ENCODE measurements at regions not wholly inside any gene's neighbourhood (a gene's known extent, or its start where the extent isn't known, plus 50 kb on each side); places are given as distances from the start of the nearest gene placed in this dataset.

DNA sequence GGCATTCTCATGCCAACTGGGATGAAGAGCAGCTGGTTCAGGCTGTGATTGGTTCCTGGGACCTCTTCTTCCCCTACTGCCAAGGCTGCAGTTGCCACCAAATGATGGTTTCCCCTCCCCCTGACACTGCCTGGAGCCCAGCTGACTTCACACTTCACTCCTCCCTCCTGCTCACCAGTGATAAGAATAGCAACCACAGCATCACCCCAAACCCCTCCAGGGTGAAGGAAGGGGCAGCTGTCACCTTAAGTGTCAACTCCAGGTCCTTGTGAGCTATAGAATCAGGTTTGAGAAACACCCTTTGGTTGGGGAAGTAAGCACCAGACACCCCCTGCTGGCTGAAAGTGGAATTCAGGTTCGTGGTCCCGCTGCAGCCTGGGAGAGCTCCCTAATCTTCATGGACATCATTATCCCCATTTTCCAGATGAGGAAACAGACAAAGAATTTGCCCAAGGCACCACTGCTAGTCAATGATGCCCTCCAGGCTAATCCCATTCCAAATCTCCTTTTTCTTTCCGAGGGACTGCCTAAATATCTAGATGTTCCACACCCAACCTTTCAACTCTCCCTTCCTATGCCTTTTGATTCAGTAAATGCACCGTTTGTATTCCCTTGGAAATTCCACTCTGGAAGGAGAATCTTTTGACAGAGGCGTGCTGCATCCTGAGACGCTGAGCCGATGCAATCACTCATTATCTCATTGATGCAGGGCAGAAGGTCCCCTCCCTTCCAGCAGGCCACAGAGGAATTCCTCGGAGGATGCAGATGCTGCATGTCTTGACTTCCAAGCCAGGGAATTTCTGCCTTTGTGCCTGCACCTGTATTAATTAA lies 50.6 kb upstream of the UQCRFS1 start:
- FAIRE-seq (no peak), DNase-seq (ENCODE audit: insufficient read length, low spot score) (peak; percentile 27)
- TF ChIP-seq TAF1 (IDR thresholded peaks at IDR 0.05; ENCODE audit: low read depth, low read length) (no peak), SPI1 (IDR thresholded peaks at IDR 0.05; ENCODE audit: low read depth, low read length) (no peak), POLR2AphosphoS5 (IDR thresholded peaks at IDR 0.05; ENCODE audit: low read depth, low read length) (no peak)

DNA sequence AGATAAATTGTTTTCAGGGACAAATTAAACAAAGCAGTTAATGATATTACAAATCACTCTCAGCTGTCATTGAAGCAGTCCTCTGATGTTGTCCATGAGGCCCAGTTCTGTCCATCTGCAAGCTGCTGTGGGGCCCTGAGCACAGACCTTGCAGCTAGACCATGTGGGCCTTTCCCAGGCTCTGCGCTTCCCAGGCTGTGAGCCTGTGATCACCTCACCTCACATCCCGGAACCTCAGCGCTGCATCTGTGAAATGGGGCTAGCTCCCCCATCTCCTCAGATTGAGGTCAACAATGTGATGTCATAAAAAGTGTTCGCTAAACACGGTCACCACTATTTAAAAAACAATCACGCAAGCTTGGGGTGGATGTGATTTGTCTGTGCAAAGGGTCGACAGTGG lies 51.9 kb upstream of the UQCRFS1 start:
- TF ChIP-seq PAX5 (IDR thresholded peaks at IDR 0.05; ENCODE audit: insufficient read depth, low read length, severe bottlenecking) (no peak), POU2F2 (IDR thresholded peaks at IDR 0.05; ENCODE audit: low read depth, low read length) (no peak), TAF1 (IDR thresholded peaks at IDR 0.05; ENCODE audit: low read depth, low read length) (no peak), POLR2AphosphoS5 (IDR thresholded peaks at IDR 0.05; ENCODE audit: low read depth, low read length) (no peak), POLR2A (IDR thresholded peaks at IDR 0.05; ENCODE audit: low read depth, low read length) (no peak), SPI1 (IDR thresholded peaks at IDR 0.05; ENCODE audit: low read depth, low read length) (no peak)
- FAIRE-seq (no peak), DNase-seq (ENCODE audit: insufficient read length, low spot score) (no peak)

DNA sequence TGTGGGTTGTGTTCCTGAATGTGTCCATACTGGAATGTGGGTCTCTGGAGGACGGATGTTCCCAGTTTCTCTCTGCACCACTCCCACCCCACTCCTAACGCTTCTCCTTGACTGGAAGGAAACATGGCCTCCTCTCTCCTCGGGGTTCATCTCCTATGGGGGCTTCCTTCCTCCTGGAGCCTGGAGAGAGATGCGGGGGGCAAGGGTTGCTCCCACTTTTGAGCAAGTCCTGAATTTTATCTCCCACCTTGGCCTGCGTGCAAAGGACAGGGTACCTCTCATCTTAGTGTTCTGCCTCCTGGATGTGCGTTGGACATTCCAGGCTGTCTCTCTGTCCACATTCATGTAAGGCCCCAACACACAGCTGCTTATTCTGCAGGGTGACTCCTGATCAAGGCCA lies 52.5 kb upstream of the UQCRFS1 start:
- DNase-seq (ENCODE audit: insufficient read length, low spot score) (no peak), FAIRE-seq (no peak)
- TF ChIP-seq POLR2A (IDR thresholded peaks at IDR 0.05; ENCODE audit: low read depth, low read length) (no peak), POU2F2 (IDR thresholded peaks at IDR 0.05; ENCODE audit: low read depth, low read length) (no peak)

DNA sequence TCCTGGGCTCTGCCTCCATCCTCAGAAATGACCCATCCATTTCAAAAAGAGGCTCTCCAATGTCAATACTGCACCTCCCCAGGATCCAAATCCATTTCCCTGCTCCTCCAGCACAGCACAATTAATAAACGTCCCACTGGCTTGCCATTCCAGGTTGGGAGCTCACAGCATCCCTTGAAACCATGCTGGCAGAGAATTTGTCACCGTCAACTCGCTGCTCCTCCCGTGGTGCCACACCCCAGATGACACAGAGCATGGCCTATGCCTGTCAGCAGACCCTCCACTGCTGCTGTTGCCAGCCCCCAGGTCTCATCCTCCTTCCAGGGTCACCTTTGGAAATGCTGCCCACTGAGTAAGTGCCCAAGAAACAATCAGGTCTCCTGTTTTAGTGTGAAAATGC lies 53.0 kb upstream of the UQCRFS1 start:
- DNase-seq (ENCODE audit: insufficient read length, low spot score) (no peak), FAIRE-seq (no peak)
- TF ChIP-seq POLR2A (IDR thresholded peaks at IDR 0.05; ENCODE audit: low read depth, low read length) (no peak), PAX5 (IDR thresholded peaks at IDR 0.05; ENCODE audit: insufficient read depth, low read length, severe bottlenecking) (no peak), POU2F2 (IDR thresholded peaks at IDR 0.05; ENCODE audit: low read depth, low read length) (no peak), SPI1 (IDR thresholded peaks at IDR 0.05; ENCODE audit: low read depth, low read length) (no peak), TAF1 (IDR thresholded peaks at IDR 0.05; ENCODE audit: low read depth, low read length) (no peak), POLR2AphosphoS5 (IDR thresholded peaks at IDR 0.05; ENCODE audit: low read depth, low read length) (no peak)

DNA sequence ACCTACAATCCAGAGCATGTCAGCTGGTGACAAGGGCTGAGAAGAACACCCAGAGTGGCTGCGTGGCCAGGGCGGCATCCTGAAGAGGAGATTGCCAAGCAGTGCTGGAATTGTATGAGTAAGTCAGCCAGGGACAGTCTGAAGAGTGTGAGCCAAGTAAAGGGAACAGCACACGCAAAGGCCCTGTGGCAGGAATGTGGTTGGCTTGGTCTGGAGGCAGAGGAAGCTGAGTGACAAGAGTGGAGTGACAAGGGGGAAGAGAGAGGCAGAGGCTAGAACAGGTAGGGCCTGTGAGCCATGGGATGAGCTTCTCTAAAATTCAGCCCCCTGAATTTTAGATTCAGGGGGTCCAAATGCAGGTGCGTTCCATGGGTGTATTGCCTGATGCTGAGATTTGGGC lies 53.7 kb upstream of the UQCRFS1 start:
- DNase-seq (ENCODE audit: insufficient read length, low spot score) (no peak), FAIRE-seq (no peak)
- TF ChIP-seq SPI1 (IDR thresholded peaks at IDR 0.05; ENCODE audit: low read depth, low read length) (no peak), PAX5 (IDR thresholded peaks at IDR 0.05; ENCODE audit: insufficient read depth, low read length, severe bottlenecking) (no peak), TAF1 (IDR thresholded peaks at IDR 0.05; ENCODE audit: low read depth, low read length) (no peak), POLR2A (IDR thresholded peaks at IDR 0.05; ENCODE audit: low read depth, low read length) (no peak), POU2F2 (IDR thresholded peaks at IDR 0.05; ENCODE audit: low read depth, low read length) (no peak), POLR2AphosphoS5 (IDR thresholded peaks at IDR 0.05; ENCODE audit: low read depth, low read length) (no peak)

DNA sequence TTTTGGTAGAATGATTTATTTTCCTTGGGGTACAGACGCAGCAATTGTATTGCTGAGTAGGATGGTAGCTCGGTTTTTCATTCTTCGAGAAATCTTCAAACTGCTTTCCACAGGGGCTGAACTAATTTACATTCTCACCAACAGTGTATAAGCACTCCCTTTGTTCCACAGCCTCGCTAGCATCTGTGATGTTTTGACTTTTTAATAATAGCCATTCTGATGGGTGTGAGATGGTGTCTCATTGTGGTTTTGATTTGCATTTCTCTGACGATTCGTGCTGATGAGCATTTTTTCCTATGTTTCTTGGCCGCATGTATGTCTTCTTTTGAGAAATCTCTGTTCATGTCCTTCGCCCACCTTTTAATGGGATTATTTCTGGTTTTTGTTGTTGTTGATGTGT lies 54.8 kb upstream of the UQCRFS1 start:
- no peak for FAIRE-seq
- no peak for DNase-seq (ENCODE audit: insufficient read length, low spot score)
- no peak for TF ChIP-seq POLR2A (IDR thresholded peaks at IDR 0.05; ENCODE audit: low read depth, low read length)
- no peak for TF ChIP-seq SPI1 (IDR thresholded peaks at IDR 0.05; ENCODE audit: low read depth, low read length)
- no peak for TF ChIP-seq POU2F2 (IDR thresholded peaks at IDR 0.05; ENCODE audit: low read depth, low read length)
- no peak for TF ChIP-seq TAF1 (IDR thresholded peaks at IDR 0.05; ENCODE audit: low read depth, low read length)
- TF ChIP-seq PAX5 (IDR thresholded peaks at IDR 0.05; ENCODE audit: insufficient read depth, low read length, severe bottlenecking), result no peak
- TF ChIP-seq POLR2AphosphoS5 (IDR thresholded peaks at IDR 0.05; ENCODE audit: low read depth, low read length), result no peak

DNA sequence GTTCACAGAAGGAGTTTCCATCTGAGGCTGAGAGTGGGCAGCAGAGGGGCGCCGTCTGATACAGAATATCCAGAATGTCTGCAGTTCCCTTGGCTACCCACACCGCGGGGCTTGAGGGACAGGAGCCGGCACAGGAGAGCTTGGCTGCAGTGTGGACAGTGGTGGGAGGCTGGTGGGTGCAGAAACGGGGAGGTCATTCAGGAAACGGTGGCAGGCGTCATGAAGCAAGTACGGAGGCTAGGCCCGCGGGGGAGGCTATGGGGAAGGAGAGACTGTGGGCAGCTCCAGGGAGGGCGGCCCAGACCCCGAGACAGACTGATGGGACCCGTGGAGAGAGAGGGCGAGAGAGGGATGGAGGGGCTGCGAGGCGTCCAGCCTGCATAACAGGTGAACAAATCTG lies 55.2 kb upstream of the UQCRFS1 start:
- no peak for DNase-seq (ENCODE audit: insufficient read length, low spot score)
- no peak for TF ChIP-seq PAX5 (IDR thresholded peaks at IDR 0.05; ENCODE audit: insufficient read depth, low read length, severe bottlenecking)
- no peak for FAIRE-seq

DNA sequence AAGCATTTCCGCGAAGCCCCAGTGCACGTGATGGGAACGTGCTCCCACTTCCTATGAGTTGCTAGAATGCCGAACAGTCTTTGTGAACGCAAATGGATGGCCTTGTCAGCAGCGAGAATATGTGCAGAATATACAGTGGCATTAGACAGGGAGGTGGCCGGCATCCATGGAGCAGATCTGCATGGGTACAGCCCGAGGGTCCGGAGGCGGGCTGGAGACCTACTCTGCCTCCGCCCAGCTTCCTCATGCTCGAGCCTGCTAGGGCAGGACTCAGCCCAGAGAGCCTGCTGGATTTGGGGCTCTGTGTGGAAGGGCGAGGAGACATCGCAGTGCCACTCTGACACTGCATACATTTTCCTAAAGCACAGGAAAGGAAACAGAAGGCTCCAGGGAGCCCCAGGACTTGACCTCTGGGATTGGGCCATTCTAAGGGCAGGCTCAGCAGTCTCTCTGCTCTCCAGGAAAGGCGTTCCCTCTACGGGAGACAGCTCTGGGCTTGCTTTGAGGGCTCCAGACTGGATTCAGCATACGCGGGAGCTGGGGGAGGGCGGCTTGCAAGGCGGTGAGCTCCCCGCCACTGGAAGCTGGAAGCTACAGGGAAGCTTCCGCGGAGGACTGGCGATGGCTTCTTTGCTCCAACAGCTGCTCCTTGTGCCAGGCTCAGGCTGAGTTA lies 55.9 kb upstream of the UQCRFS1 start:
- DNase-seq (ENCODE audit: insufficient read length, low spot score), result no peak
- FAIRE-seq, result no peak
- TF ChIP-seq POLR2AphosphoS5 (IDR thresholded peaks at IDR 0.05; ENCODE audit: low read depth, low read length) (no peak), POU2F2 (IDR thresholded peaks at IDR 0.05; ENCODE audit: low read depth, low read length) (no peak), SPI1 (IDR thresholded peaks at IDR 0.05; ENCODE audit: low read depth, low read length) (no peak), PAX5 (IDR thresholded peaks at IDR 0.05; ENCODE audit: insufficient read depth, low read length, severe bottlenecking) (no peak), POLR2A (IDR thresholded peaks at IDR 0.05; ENCODE audit: low read depth, low read length) (no peak), TAF1 (IDR thresholded peaks at IDR 0.05; ENCODE audit: low read depth, low read length) (no peak)

DNA sequence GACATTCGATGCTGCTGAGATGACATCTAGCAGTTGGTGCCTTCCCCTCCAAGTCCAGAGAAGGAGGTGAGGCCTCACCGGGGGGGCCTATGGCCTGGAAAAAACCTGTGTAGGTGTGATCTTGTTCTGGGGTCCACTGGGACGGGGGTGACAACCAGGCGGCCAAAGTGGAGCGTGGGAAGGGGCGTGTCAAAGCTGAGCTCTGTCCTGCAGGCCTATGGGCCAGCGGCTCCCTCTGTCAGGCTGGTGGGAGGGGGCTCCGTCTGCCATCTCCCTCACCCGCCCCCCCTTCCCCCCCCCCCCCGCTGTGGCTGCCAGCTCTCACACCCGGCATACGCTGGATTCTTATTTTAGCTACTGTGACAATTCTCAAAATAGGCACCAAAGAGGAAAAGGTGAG lies 56.7 kb upstream of the UQCRFS1 start:
- DNase-seq (ENCODE audit: insufficient read length, low spot score) (no peak), FAIRE-seq (no peak)
- TF ChIP-seq POU2F2 (IDR thresholded peaks at IDR 0.05; ENCODE audit: low read depth, low read length), result no peak
- TF ChIP-seq PAX5 (IDR thresholded peaks at IDR 0.05; ENCODE audit: insufficient read depth, low read length, severe bottlenecking), result no peak
- TF ChIP-seq POLR2AphosphoS5 (IDR thresholded peaks at IDR 0.05; ENCODE audit: low read depth, low read length), result no peak
- no peak for TF ChIP-seq POLR2A (IDR thresholded peaks at IDR 0.05; ENCODE audit: low read depth, low read length)
- TF ChIP-seq TAF1 (IDR thresholded peaks at IDR 0.05; ENCODE audit: low read depth, low read length), result no peak
- TF ChIP-seq SPI1 (IDR thresholded peaks at IDR 0.05; ENCODE audit: low read depth, low read length), result no peak

DNA sequence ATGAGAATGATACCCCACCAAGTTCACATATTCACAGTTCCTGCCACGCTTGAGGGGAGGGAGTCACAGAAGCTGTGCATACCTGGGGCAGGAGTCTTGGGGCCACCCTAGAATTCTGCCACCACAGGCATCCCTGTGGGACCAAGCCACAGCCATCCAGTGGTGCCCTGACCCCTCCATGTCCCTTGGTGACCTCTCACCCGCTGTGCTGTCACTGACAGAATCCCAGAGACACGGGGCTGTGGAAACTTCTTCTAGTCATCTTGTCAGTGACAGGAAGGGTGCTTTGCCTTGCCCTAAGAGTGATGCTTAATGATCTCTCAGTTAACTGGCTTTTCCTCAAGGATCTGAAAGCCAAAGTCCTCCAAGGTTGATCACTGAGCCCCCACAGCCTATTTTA lies 58.4 kb upstream of the UQCRFS1 start:
- FAIRE-seq, result no peak
- no peak for DNase-seq (ENCODE audit: insufficient read length, low spot score)
- no peak for TF ChIP-seq PAX5 (IDR thresholded peaks at IDR 0.05; ENCODE audit: insufficient read depth, low read length, severe bottlenecking)
